Fibroblast of the aortic adventitia (primary cell): ENCODE measurements at regions not wholly inside any gene's neighbourhood (a gene's known extent, or its start where the extent isn't known, plus 50 kb on each side); places are given as distances from the start of the nearest gene placed in this dataset.
A peak's percentile ranks its signal among the peaks of the same experiment; 100 is the strongest.
"Not testable (repeated sequence)": the region's sequence is repeated elsewhere in the genome, so short reads cannot be mapped to it uniquely, and the experiment has no call there.

Experiments
- DNase-seq: peaks from one replicate; pipeline ENCODE4 v3.0.0-alpha.2; 2010; ENCODE audit warnings: low read depth
- H3K4me3 ChIP-seq: 2 replicates; pipeline ENCODE4 v1.5.1; 2011; ENCODE audit warnings: low read depth, mild to moderate bottlenecking, control low read depth, low read length, moderate library complexity
- CTCF ChIP-seq: IDR thresholded peaks from 2 replicates; pipeline ENCODE4 v1.5.1; 2011; ENCODE audit warnings: mild to moderate bottlenecking, low read length, control low read depth, inconsistent platforms; ENCODE audit not compliant: insufficient read depth

DNA sequence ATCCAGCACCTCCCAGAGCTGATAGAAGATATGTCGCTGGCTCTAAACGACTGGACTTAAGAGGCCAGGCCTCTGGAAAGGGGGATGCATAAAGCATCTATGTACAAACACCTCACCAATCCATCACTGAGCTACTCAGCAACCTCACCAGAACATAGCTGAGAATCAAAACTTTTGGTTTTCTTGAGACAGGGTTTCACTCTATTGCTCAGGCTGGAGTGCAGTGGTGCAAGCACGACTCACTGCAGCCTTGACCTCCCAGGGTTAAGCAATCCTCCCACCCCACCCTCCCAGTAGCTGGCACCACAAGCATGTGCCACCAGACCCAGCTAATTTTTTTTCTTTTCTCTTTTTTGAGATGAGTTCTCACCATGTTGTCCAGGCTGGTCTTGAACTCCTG, 62.9 kb upstream of the MSH6 start:
- TF ChIP-seq CTCF = no peak
- H3K4me3 ChIP-seq = no peak overlapping the region
- peak; percentile 4 for DNase-seq

DNA sequence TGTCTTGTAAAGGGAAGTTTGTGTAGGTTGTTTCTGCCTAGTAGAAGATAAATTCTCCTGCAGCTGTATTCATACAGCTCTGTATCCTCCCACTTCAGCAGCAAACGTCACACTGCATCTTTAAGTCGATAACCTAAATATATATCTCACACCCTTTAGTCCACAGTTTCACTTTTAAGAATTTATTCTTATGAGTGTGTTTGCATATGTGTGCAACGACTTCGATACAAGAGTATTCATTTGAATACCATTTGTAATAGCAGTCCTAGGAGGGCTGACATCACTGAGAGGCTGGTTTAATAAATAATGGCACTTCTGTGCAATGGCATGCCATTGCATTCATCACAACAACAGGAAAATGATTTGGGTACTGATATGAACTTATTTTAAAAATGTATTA, 63.8 kb upstream of the MSH6 start:
- DNase-seq = no peak
- no peak overlapping the region for H3K4me3 ChIP-seq
- TF ChIP-seq CTCF = no peak

- not testable (repeated sequence) for H3K4me3 ChIP-seq, DNase-seq
Observed at GRCh38 chr2:47716307-47716706, 66.6 kb upstream of the MSH6 start.

GRCh38 chr2:47715552-47715951, 67.4 kb upstream of the MSH6 start:
- no peak for TF ChIP-seq CTCF
- no peak for DNase-seq
- no peak overlapping the region for H3K4me3 ChIP-seq

DNA sequence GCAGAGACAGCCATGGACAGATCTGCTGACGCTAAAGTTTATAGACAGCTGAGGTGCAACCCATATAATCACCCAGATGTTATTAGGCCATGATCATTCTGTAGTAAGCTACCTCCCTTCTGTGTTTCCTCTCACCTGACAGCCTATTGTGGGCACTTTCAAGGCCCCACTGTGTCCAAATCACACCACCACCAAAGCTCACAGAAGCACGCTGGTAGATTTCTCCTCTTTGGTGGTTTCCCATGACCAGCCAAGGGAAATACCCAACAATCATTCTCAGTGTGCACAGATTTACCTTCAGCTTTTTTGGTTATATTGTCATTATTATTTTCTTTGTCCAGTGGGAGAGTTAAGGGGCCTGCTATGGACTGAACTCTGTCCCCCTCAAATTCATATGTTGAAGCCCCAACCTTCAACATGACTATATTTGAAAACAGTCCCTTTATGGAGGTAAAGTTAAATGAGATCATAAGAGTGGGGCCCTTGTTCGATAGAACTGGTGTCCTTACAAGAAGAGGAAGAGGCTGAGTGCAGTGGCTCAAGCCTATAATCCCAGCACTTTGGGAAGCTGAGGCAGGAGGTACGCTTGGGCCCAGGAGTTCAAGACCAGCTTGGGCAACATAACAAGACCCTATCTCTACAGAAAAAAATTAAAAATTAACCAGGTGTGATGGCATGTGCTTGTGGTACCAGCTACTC, 74.0 kb upstream of the MSH6 start:
- no peak for DNase-seq
- H3K4me3 ChIP-seq = no peak overlapping the region
- no peak for TF ChIP-seq CTCF

DNA sequence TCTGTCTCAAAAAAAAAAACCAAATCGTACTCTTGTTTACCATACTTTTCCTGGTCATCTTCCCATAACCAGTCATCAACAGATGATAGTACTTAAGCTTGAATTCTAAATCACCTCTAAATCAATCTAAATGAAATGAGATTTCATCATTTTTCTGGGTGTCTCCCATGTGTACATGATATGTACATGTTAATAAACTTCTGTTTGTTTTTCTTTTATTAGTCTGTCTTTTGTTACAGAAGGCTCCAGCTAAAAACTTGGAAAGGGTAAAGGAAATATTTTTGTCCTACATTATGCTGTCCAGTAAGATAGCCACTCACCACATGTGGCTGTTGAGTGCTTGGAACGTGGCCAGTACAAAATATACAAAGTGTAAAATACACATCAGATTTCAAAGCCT, 78.7 kb upstream of the MSH6 start:
- no peak for DNase-seq
- no peak overlapping the region for H3K4me3 ChIP-seq
- TF ChIP-seq CTCF = no peak

- no peak for DNase-seq
Observed at GRCh38 chr2:47699533-47700215, 83.3 kb upstream of the MSH6 start.

GRCh38 chr2:47698436-47698972, 84.4 kb upstream of the MSH6 start:
- H3K4me3 ChIP-seq = not testable (repeated sequence)
- peak; percentile 16 for DNase-seq

More at GRCh38 chr2:47699533-47700215, 83.3 kb upstream of the MSH6 start:
- no peak overlapping the region for H3K4me3 ChIP-seq
- TF ChIP-seq CTCF = no peak

- DNase-seq, H3K4me3 ChIP-seq: not testable (repeated sequence)
Observed at GRCh38 chr2:47697681-47698435, 85.1 kb upstream of the MSH6 start.
